Renal cortical epithelial cell (primary cell): ENCODE measurements at regions not wholly inside any gene's neighbourhood (a gene's known extent, or its start where the extent isn't known, plus 50 kb on each side); places are given as distances from the start of the nearest gene placed in this dataset.
"Not testable (repeated sequence)": the region's sequence is repeated elsewhere in the genome, so short reads cannot be mapped to it uniquely, and the experiment has no call there.

Experiments
- DNase-seq: peaks from one replicate; pipeline ENCODE4 v3.0.0-alpha.2; 2011; ENCODE audit warnings: low read depth

DNA sequence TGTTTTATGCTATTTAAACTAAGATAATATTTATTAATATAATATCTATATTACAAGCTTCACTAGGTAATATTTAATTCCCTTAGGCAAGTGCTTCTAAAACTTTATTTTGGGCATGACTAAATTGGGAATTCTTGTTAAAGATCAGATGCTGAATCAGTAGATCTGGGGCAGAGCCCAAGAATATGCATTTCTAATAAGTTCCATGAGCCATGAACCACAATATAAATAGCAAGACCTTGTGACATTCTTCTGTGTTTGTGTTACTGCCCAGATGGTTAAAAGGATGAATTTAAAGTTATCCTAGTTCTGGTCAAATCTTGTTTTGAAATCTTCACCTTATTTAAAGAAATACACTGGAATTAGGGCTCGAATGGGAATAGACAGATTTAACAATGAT lies 258.4 kb upstream of the CACNA2D1 start:
- no peak for DNase-seq

DNA sequence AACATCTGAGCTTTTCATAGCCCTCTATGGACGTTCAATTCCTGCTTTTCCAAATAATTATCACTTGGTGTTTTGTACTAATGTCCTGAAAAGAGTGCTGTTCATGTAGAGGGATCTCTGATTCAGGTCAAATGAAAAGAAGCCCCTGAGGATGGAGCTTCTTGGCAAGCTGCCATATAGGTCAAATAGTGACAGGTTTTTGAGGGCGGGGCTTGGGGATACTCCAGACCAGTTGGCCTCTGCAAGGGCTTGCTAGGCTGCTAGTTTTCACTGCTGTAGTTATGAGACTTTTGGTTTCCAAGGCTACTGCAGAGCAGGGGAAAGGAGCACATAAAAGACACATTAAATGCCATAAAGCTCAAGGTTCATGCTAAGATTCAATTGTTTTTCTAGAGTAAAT lies 257.2 kb upstream of the CACNA2D1 start:
- no peak for DNase-seq

DNA sequence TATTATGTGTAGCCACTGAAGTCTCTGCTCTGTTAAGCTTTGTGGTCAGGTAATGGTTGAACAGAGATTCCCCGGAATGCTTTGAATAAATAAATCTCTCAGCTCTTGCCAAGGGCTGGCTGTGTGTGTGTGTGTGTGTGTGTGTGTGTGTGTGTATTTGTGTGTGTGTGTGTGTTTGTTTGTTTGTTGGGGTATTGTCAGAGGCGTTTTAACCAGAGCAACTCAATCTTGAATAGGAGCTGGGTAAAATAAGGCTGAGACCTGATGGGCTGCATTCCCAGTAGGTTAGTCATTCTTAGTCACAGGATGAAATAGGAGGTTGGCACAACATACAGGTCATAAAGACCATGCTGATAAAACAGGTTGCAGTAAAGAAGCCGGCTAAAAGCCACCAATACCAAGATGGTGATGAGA lies 256.2 kb upstream of the CACNA2D1 start:
- DNase-seq, result peak; percentile 89

DNA sequence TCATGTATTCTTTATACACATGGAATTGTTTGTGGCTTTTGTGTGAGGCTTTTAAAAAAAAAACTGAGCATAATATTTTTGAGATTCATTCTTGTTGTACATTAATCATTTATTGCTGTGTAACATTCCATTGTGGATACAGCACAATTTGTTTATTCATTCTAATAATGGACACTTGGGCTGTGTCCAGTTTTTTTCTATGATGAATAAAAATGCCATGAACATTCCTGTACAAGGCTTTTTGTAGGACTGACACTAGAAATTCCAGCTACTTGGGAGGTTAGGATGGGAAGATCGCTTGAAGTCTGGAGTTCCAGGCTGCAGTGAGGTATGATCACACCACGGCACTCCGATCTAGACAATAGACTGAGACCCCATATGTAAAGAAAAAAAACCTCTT lies 254.3 kb upstream of the CACNA2D1 start:
- peak; percentile 60 for DNase-seq

DNA sequence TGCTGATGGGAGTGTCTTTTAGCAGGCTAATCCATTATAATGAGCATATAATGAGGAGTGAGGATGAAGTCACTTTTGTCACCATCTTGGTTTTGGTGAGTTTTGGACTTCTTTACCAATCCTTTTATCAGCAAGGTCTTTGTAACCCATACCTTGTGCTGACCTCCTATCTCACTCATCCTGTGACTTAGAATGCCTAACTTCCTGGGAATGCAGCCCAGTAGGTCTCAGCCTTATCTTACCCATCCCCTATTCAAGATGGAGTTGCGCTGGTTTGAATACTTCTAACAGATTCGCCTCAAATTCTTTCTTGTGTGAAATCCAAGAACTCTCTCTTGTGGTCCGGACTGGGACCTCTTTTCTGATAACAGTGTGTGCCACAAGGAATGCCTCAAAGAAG lies 253.1 kb upstream of the CACNA2D1 start:
- no peak for DNase-seq

DNA sequence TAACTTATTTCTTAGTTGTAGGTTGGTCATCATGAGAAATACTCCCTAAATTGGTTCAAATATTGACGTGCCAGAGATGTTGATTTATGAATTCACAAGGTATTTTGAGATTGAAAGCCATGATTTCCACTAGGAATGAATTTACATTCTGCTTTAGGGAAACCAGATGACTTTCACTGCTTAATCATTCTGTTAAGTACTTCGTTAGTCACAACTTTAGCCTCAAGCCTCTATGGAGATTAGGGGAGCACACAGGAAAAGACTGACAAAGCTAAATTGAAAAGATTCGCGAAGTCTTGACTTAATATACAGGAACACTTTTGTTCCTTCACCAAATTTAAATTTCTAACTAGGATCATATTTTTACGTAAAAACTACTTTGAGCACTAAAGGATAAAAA lies 250.4 kb upstream of the CACNA2D1 start:
- DNase-seq, result peak; percentile 71

DNA sequence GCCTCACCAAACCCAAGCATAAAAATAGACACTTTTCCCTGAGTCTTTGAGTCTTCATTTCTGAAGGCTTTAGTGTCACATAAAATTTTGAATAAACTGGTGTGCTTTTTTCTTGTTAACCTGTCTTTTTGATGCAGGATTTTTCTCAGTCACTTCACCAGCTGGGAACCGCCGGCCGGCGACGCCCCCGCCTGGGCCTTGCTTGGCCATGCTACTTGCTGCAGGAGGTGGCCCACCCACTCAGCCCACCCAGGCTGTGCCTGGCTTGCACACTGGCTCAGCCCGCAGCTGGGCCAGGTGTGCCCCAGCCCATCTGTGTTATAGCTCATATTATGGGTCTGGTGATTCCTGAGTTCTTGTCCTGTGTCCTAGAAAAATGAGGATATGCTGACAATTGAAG lies 247.4 kb upstream of the CACNA2D1 start:
- DNase-seq, result no peak

DNA sequence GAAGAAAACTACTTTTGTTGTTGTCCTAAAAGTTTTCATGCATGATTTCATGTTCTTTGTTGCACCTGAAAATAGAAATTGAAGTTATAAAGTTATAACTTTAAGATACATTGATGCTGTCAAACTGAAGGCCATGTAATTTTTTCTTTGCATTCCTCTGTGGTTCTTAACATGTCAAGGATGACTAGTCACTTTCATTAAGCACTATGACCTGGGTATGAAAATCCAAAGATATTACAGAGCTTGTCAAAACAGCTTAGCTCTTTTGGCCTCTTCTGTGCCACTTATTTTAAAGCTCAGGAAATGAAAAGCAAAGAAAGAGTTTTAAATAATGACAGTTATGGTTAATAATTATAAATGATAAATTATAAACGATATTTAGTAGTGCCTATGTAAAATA lies 241.6 kb upstream of the CACNA2D1 start:
- no peak for DNase-seq

- no peak for DNase-seq
Observed at GRCh38 chr7:82678716-82679115, 235.1 kb upstream of the CACNA2D1 start.

- DNase-seq, result no peak
Observed at GRCh38 chr7:82678259-82678658, 234.7 kb upstream of the CACNA2D1 start.

DNA sequence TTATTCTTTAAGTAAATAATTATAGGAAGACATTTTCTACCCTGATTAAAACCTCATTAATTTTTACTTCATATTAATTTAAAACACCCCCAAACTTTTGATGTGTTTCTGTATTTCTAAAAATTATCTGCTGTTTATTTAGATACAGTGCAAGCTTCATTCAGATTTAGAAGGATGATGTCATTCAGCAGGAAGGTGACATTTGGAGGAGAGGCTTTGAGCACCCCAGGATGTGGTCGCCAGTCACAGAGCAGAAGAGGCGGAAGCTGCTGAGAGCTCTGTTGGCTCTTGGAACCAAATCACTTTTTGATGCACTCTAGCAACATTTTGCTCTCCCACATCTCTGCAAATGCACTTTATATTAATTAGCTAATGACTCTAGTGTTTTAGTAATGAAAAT lies 233.9 kb upstream of the CACNA2D1 start:
- no peak for DNase-seq

DNA sequence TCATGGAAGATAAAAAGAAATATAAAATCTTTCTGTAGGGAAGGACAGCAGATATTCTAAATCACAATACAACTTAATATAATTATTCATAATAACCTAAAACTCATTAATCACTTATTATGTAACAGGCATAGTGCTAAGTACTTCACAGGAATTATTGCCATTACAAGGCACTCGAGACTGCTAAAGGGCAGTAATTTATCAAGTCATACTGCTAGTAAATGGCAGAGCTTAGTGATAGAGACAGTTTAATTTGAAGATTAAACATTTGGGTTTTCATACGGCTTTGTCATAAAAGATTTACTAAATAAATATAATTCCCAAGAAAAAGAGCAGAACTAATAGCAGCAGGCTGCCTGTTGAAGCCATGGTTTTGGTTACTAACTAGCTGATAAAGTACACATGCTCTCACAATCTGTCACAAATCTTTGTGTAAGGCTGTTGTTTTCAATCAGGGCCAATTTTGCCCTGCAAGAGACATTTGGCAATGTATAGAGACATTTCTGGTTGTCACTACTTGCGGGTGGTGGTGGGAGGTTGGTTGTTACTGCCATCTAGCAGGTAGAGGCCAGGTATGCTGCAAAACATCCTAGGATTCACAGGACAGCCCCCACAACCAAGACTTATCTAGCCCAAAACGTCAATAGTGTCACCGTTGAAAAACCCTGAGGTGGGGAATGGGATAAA lies 233.3 kb upstream of the CACNA2D1 start:
- no peak for DNase-seq

GRCh38 chr7:82675396-82675795 lies 231.8 kb upstream of the CACNA2D1 start:
- DNase-seq, result no peak

GRCh38 chr7:82674268-82674667 lies 230.7 kb upstream of the CACNA2D1 start:
- DNase-seq, result no peak

- DNase-seq, result peak; percentile 7
Observed at GRCh38 chr7:82672078-82672477, 228.5 kb upstream of the CACNA2D1 start.

- no peak for DNase-seq
Observed at GRCh38 chr7:82669141-82669540, 225.6 kb upstream of the CACNA2D1 start.

DNA sequence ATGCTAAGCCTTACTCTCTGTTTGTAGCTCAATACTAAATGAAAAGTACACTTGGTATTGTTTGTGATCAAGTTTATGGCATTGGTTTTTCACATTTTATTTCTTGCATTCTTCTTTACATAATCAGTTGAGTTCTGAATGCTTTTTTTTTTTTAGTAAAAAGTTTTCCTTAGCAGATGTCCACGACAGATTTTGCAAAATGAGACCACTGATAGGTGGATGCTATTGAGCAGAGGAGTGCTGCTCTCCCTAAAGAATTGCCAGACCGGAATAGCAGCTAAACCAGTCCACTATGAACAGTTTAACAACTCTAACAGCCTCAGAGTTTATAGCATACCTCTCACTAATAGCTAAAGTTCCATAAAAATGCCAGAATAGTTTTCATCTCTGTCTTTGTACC lies 225.1 kb upstream of the CACNA2D1 start:
- DNase-seq, result no peak

DNA sequence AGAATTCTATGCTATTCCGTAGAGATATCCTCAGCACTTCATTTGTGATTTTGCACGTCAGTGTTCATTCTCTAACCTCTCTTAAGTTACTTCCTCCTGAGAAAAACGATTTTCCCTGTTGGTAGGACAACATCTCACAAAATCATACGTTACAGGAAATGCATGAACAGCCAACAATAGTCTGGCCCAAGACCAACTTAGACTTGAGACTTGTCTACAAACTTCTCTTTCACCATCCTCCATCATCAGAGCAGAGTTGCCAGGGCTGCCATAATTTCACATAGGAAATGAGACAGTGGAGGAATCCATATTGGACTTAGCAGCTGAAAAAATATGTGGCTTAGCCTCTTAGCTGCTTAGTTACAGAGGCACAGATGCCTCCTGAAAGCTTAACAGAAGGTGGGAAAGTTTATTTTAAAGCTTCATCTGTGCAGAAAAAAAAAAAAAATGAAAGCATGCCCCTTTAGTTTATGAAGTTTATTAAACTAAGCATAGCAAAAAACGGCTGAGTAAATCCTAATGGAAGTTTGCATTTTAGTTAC lies 222.5 kb upstream of the CACNA2D1 start:
- no peak for DNase-seq

- no peak for DNase-seq
Observed at GRCh38 chr7:82655965-82656364, 212.4 kb upstream of the CACNA2D1 start.

- DNase-seq, result not testable (repeated sequence)
Observed at GRCh38 chr7:82650095-82650494, 206.5 kb upstream of the CACNA2D1 start.

GRCh38 chr7:82633592-82633991 lies 190.0 kb upstream of the CACNA2D1 start:
- no peak for DNase-seq

GRCh38 chr7:82631998-82632397 lies 188.4 kb upstream of the CACNA2D1 start:
- DNase-seq, result no peak

DNA sequence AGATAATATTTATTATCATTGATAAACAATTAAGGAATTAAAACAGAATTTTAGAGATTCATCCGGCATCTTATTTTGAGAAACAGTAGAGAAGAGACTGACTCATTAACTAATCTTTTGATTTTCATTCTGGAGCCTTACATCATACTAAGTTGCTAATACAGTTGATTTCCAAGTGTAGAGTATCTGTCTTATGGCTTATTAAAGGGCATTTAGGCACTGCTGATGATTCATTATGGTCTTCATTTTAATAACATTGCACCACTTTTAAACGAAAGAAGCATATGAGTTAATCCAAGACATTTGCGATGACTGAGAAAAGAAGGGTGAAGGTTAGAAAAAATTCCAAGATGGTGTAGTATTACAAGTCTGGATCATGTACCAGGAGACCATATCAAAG lies 186.0 kb upstream of the CACNA2D1 start:
- DNase-seq, result no peak

- DNase-seq, result peak; percentile 5
Observed at GRCh38 chr7:82625377-82625776, 181.8 kb upstream of the CACNA2D1 start.
